K562 (cell line): ENCODE measurements at regions not wholly inside any gene's neighbourhood (a gene's known extent, or its start where the extent isn't known, plus 50 kb on each side); places are given as distances from the start of the nearest gene placed in this dataset.

Experiments
- DPF2 ChIP-seq: fragments of 450-650 bp; IDR thresholded peaks from 2 replicates; pipeline ENCODE4 v1.6.1; 2016
- IFI16 ChIP-seq: fragments of 250-450 bp; sonication (Bioruptor Pico); IDR thresholded peaks from 2 replicates; pipeline ENCODE4 v2.1.2; 2022; ENCODE audit warnings: mild to moderate bottlenecking, inconsistent platforms
- NCOA1 ChIP-seq: fragments of 450-650 bp; IDR thresholded peaks from 2 replicates; pipeline ENCODE4 v1.6.1; 2016; ENCODE audit warnings: low read depth
- NCOR1 ChIP-seq: fragments of 450-650 bp; IDR thresholded peaks from 2 replicates; pipeline ENCODE4 v1.6.1; 2016; ENCODE audit warnings: mild to moderate bottlenecking, moderate library complexity
- NR1H2 ChIP-seq: sonication (generic); formaldehyde crosslinking; IDR thresholded peaks from 2 replicates; pipeline ENCODE4 v1.4.0; 2020; ENCODE audit warnings: mild to moderate bottlenecking, missing genetic modification reagents
- NR2C2 ChIP-seq, 2 experiments: fragments of 200-800 bp in 1 of 2; sonication (Bioruptor generic) in 1 of 2; sonication (generic) in 1 of 2; formaldehyde crosslinking in 1 of 2; IDR thresholded peaks; 2 replicates each; pipeline versions ENCODE4 v1.6.1 to v1.8.0; 2016 to 2022; ENCODE audit warnings: mild to moderate bottlenecking in 1 of 2, missing compliant biosample characterization in 1 of 2, missing genetic modification characterization in 1 of 2, missing genetic modification reagents in 1 of 2
- POLR2AphosphoS5 ChIP-seq: IDR thresholded peaks from 2 replicates; pipeline ENCODE4 v1.6.1; 2011; ENCODE audit warnings: mild to moderate bottlenecking, low read depth, low read length, moderate library complexity; ENCODE audit not compliant: control insufficient read depth, insufficient read depth
- POU5F1 ChIP-seq: fragments of 150-350 bp; IDR thresholded peaks from 2 replicates; pipeline ENCODE4 v1.6.1; 2014; ENCODE audit warnings: borderline replicate concordance, low read length, low read depth, mild to moderate bottlenecking; ENCODE audit not compliant: partially characterized antibody
- TFE3 ChIP-seq: fragments of 450-650 bp; formaldehyde crosslinking; IDR thresholded peaks from 2 replicates; pipeline ENCODE4 v1.4.0; 2020; ENCODE audit warnings: mild to moderate bottlenecking, mixed read lengths
- ZBTB11 ChIP-seq, 3 experiments: fragments of 200-800 bp in 1 of 3; fragments of 250-450 bp in 1 of 3; fragments of 450-650 bp in 1 of 3; sonication (Bioruptor Pico) in 1 of 3; sonication (Bioruptor generic) in 1 of 3; formaldehyde crosslinking in 1 of 3; IDR thresholded peaks; 2 replicates each; pipeline versions ENCODE4 v1.6.1 to v1.8.0; 2016 to 2022; ENCODE audit warnings: mild to moderate bottlenecking in 2 of 3, missing genetic modification characterization in 2 of 3, missing compliant biosample characterization in 1 of 3, moderate library complexity in 1 of 3
- ZBTB7A ChIP-seq: IDR thresholded peaks from 2 replicates; pipeline ENCODE4 v1.6.1; 2011; ENCODE audit warnings: low read depth, mild to moderate bottlenecking, low read length, moderate library complexity, borderline replicate concordance; ENCODE audit not compliant: control insufficient read depth
- ZNF175 ChIP-seq: fragments of 200-800 bp; sonication (Bioruptor generic); IDR thresholded peaks from 2 replicates; pipeline ENCODE4 v1.6.1; 2016; ENCODE audit warnings: low read depth, mild to moderate bottlenecking, missing genetic modification characterization, missing compliant biosample characterization
- ZNF311 ChIP-seq: fragments of 250-450 bp; sonication (Bioruptor Pico); IDR thresholded peaks from 2 replicates; pipeline ENCODE4 v1.4.0; 2020; ENCODE audit warnings: mild to moderate bottlenecking, moderate library complexity
- ZNF324 ChIP-seq: fragments of 250-450 bp; sonication (Bioruptor Pico); IDR thresholded peaks from 2 replicates; pipeline ENCODE4 v1.4.0; 2020; ENCODE audit warnings: mild to moderate bottlenecking
- ZNF384 ChIP-seq: IDR thresholded peaks from 2 replicates; pipeline ENCODE4 v1.6.1; 2012; ENCODE audit warnings: low read depth, low read length, improper control_type of control experiment
- ZNF586 ChIP-seq: fragments of 450-650 bp; formaldehyde crosslinking; conservative IDR thresholded peaks from 2 replicates; pipeline ENCODE4 v1.4.0; 2020; ENCODE audit warnings: mild to moderate bottlenecking, moderate library complexity
- ZNF589 ChIP-seq: fragments of 200-800 bp; sonication (Bioruptor generic); IDR thresholded peaks from 2 replicates; pipeline ENCODE4 v1.6.1; 2016; ENCODE audit warnings: low read depth, missing genetic modification characterization, missing compliant biosample characterization
- ZNF740 ChIP-seq, 3 experiments: fragments of 200-800 bp in 1 of 3; sonication (Bioruptor generic) in 1 of 3; sonication (generic) in 1 of 3; formaldehyde crosslinking in 1 of 3; IDR thresholded peaks; 2 replicates each; pipeline versions ENCODE4 v1.6.1 to v1.8.0; 2016 to 2022; ENCODE audit warnings: mild to moderate bottlenecking in 2 of 3, missing compliant biosample characterization in 2 of 3, missing genetic modification characterization in 2 of 3, missing genetic modification reagents in 1 of 3
- ZNF76 ChIP-seq: fragments of 250-450 bp; sonication (Bioruptor Pico); IDR thresholded peaks from 2 replicates; pipeline ENCODE4 v1.4.0; 2020; ENCODE audit warnings: mild to moderate bottlenecking, moderate library complexity, borderline replicate concordance
- ZNF780A ChIP-seq: fragments of 250-450 bp; sonication (Bioruptor Pico); IDR thresholded peaks from 2 replicates; pipeline ENCODE4 v1.5.0; 2021; ENCODE audit warnings: mild to moderate bottlenecking
- ZSCAN32 ChIP-seq: fragments of 450-650 bp; formaldehyde crosslinking; IDR thresholded peaks from 2 replicates; pipeline ENCODE4 v1.4.0; 2020; ENCODE audit warnings: mild to moderate bottlenecking, moderate library complexity

GRCh38 chr4:78693777-78694456 lies 82.2 kb upstream of the BMP2K start (continued):
- no peak for TF ChIP-seq NR1H2 (CRISPR knock-in tag)
- peak; percentile 89 for TF ChIP-seq IFI16
- TF ChIP-seq ZNF586 (CRISPR knock-in tag), result peak; percentile 82
- peak; percentile 94 for TF ChIP-seq ZNF384
- TF ChIP-seq TFE3 (CRISPR knock-in tag), result peak; percentile 75
- peak; percentile 79 for TF ChIP-seq ZSCAN32 (CRISPR knock-in tag)
- TF ChIP-seq DPF2, result peak; percentile 77
- no peak for TF ChIP-seq NR2C2 (CRISPR knock-in tag; IDR thresholded peaks at IDR 0.05)
- TF ChIP-seq NR2C2 (tag; IDR thresholded peaks at IDR 0.05), result peak; percentile 80
- TF ChIP-seq POU5F1, result no peak
- peak; percentile 69; the same call in 1 of the 2 replicates for TF ChIP-seq POLR2AphosphoS5
- TF ChIP-seq NCOR1, result peak; percentile 70
- peak; percentile 82; the same call in 1 of the 2 replicates for TF ChIP-seq ZNF780A (CRISPR knock-in tag)
- TF ChIP-seq NCOA1, result 0 out of 2 replicates have a peak, but pooled peaks have one; percentile 29
- TF ChIP-seq ZBTB7A, result no peak
- no peak; the same call in 1 of the 2 replicates for TF ChIP-seq ZNF740 (CRISPR knock-in tag; IDR thresholded peaks at IDR 0.05)
- peak in 1 of 2 experiments; percentile 96; a peak in 2 of 4 replicates for TF ChIP-seq ZNF740 (tag; IDR thresholded peaks at IDR 0.05)
- TF ChIP-seq ZNF175 (CRISPR knock-in tag), result peak; percentile 99
- peak; percentile 88 for TF ChIP-seq ZNF324 (CRISPR knock-in tag)
- TF ChIP-seq ZNF589 (CRISPR knock-in tag), result peak; percentile 99
- peak in 1 of 3 experiments; percentile 72; a peak in 1 of 6 replicates for TF ChIP-seq ZBTB11 (CRISPR knock-in tag; IDR thresholded peaks at IDR 0.05)
- peak; percentile 99 for TF ChIP-seq ZNF311
- peak; percentile 98 for TF ChIP-seq ZNF76
